ENCODE measurements at regions not wholly inside any gene's neighbourhood (a gene's known extent, or its start where the extent isn't known, plus 50 kb on each side); places are given as distances from the start of the nearest gene placed in this dataset.

GRCh38 chr2:128624956-128625355 lies 306.3 kb upstream of the HS6ST1 start:
- TF ChIP-seq CTCF (IDR thresholded peaks at IDR 0.05; ENCODE audit: extremely low read depth in 1 of 2, insufficient read depth in 1 of 2, low read depth in 1 of 2, low read length in 2 of 2) (no peak), EZH2 (IDR thresholded peaks at IDR 0.05; ENCODE audit: borderline replicate concordance, low read depth, low read length, severe bottlenecking) (no peak), MYC (IDR thresholded peaks at IDR 0.05; ENCODE audit: low read depth, low read length) (no peak)
